Activated gamma-delta T cell treated with anti-CD3 and anti-CD28 coated beads, Interleukin-2, amount 50 U/mL, for 16 hours (primary cell): ENCODE measurements at regions not wholly inside any gene's neighbourhood (a gene's known extent, or its start where the extent isn't known, plus 50 kb on each side); places are given as distances from the start of the nearest gene placed in this dataset.
"Not testable (repeated sequence)": the region's sequence is repeated elsewhere in the genome, so short reads cannot be mapped to it uniquely, and the experiment has no call there.

ENCODE experiments used
- DNase-seq: peaks from one replicate; pipeline ENCODE4 v3.0.0-alpha.2; 2020; ENCODE audit warnings: low read depth

- DNase-seq: no peak
These were observed 112.2 kb upstream of the EGLN3 start for GRCh38 chr14:34063042-34063441.

- no peak for DNase-seq
These were observed 111.6 kb upstream of the EGLN3 start for GRCh38 chr14:34062353-34062973.

DNA sequence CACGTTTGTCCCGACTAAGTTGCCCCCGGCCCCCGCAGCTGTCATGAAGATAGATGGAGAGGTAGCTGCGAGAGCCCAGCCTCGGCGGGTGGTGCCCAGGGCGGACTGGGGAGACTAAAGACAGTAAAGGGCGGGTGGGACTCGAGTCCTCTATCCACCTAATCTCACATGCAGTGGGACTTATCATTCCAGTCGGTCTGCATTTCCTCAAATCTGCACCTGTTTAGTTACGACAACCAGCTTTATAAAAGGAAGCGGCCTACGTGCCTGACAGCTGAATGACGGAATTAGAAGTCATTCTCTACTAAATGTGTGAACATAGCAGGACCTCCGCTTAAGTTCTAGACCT lies 109.8 kb upstream of the EGLN3 start:
- no peak for DNase-seq

- peak; percentile 38 for DNase-seq
These were observed 109.2 kb upstream of the EGLN3 start for GRCh38 chr14:34059925-34060650.

DNA sequence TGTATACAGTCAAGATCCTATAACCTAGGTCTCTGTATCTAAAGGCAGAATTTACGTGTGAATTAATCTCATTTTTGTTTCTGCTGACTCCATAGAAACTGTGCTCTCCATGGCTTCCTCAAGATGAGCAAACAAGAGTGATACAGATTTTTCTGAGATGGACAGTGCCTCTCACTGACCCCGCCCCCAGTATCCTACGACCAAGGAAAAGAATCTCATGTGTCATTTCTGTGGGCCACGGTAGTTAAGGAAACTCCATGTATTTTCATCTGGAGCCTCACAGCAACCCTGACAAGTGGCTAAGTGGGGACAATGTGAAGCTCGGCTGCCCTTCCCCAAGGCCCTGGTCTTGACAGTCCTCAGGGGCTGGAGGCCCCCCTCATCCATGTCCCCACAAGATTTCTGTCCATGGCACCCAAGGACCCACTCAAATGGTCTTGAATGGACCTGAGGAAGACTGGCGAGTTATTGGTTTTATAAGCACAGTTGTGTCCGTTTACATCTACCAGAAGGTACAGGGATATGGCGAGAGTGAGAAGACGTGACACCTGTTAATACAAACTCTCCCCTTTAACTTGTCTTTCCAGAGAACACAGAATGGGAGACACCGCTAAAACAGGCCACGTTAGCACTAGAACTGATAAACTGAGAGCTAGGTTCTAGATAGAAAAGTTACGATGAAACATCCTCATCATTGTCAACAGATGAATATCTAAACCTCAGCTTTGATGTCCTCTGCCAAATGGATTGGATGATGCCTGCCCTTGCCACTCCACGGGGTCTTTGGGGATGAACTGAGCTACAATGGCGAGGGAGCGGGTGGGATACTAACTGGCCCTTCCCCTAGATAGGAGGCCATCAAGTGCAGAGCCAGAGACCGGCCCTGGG lies 108.4 kb upstream of the EGLN3 start:
- no peak for DNase-seq

DNA sequence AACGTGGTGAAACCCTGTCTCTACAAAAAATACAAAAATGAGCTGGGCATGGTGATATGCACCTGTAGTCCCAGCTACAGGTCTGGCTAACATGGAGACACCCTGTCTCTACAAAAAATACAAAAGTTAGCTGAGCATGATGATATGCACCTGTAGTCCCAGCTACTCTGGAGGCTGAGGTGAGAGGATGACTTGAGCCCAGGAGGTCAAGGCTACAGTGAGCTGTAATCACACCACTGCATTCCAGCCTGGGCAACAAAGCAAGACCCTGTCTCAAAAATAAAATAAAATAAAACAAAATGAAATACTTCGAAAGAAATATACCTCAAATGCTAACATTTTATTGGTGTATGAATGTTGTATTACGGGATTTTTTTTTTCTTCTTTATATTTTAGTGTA lies 107.6 kb upstream of the EGLN3 start:
- DNase-seq: no peak

- no peak for DNase-seq
These were observed 105.2 kb upstream of the EGLN3 start for GRCh38 chr14:34056046-34056445.

DNA sequence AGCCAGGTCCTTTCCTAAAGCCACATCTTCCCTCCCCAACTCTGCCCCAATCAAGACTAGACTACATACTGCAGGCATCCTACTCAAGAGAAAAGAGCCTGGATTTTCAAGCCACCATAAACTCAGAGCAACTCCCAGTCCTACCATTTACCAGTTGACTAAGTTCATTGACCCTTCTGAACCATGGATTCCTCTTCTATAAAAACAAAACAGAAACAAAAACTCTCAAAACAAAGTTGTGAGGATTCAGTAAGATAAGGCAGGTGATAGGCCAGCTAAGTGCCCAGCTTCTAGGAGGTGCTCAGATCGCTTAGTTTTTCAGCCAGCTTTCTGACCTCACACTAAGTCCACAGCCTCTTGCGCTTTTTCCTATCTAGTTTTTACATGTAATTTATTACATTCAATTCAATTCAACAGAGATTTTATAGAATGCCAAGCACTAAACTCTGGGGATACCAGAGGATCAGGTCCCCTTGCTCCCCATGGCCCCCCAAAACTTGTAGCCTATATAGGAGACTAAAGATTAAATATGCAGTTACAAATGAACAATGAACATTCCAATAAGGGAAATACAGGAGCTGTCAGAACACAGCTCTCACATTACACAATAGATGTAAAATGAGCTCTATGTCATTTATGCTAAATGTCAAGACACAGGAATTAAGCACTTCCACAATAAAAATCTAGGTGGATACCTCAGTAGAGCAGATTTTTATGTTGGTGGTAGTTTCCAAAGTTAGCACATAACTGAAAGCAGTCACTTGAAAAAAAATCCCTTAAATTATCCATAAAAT lies 104.5 kb upstream of the EGLN3 start:
- no peak for DNase-seq

DNA sequence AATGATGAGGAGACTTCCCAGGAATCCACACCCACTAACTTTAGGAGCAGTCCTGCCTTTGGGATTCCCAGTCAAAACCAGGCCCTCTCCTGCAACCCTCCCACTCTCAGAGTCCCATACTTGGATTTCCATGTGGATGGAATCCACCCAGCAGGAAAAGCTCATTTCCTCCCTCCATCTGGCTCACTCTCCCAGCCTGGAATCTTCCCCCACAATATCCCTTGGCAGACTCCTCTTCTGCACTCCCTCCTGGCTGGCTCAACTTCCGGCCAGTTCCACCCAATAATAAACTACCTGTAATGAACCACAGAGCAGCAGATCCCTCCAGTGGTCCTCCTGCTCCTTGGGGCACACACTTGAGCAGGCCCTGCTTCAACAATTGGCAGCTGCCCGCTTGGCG lies 102.8 kb upstream of the EGLN3 start:
- no peak for DNase-seq

DNA sequence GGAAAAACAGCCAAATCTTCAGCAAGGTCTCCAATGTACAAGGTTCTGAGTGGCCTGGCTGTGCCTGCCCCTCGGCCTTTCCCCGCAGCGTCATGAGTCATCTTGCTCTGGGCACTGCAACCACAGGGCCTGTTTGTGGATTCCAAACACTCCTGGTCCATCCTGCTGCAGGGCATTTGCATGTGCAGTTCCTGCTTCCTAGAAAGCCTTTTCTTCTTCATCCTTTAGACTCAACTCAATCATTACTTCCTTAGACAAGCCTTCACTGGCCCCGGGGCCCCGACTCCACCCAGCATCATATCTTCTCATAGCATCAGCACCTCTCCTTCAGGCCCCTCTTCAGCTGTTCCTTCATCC lies 101.8 kb upstream of the EGLN3 start:
- DNase-seq: no peak

- no peak for DNase-seq
These were observed 101.2 kb upstream of the EGLN3 start for GRCh38 chr14:34051966-34052657.

GRCh38 chr14:34050606-34051005 lies 99.7 kb upstream of the EGLN3 start:
- no peak for DNase-seq

- no peak for DNase-seq
These were observed 98.9 kb upstream of the EGLN3 start for GRCh38 chr14:34049790-34050189.

- DNase-seq: not testable (repeated sequence)
These were observed 98.3 kb upstream of the EGLN3 start for GRCh38 chr14:34049187-34049586.

GRCh38 chr14:34046799-34047520 lies 96.1 kb upstream of the EGLN3 start:
- no peak for DNase-seq

DNA sequence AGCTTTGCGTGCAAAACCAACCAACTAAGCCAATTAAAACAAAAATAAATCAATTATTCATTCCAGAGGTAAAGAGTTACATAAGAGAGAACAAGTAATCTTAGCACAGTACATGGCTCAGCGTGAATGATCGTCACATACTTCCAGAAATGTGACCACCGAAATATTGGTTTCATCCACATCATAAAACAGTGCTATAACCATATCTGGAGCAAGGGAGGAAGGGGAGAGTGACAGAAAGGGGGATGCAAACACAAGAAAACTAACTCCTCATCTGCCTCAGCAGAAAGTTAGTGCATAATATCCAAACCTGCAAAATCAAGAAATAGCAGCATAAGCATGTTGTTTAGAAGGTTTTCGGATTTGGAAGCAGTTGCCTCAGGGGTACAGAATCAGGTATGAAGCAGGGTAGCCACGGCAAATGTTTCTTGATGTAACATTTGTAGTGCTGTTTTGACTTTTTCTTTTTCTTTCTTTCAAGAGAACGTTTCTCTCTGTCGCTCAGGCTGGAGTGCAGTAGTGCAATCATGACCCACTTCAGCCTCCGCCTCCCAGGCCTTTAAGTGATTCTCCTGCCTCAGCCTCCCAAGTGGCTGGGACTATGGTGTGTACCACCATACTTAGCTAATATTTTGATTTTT lies 93.9 kb upstream of the EGLN3 start:
- no peak for DNase-seq

DNA sequence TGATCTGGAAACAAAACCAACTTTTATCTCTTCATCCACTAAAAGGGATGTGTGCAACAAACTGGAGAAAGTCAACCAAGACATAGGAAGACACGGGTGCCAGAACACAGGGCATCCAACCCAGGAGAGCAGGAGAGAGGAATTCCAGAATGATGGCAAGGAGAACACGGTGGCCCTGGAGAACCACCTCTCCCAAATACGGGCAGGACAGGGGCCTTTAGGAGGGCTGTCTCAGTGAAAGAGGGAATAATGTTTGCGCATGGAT lies 93.4 kb upstream of the EGLN3 start:
- no peak for DNase-seq

DNA sequence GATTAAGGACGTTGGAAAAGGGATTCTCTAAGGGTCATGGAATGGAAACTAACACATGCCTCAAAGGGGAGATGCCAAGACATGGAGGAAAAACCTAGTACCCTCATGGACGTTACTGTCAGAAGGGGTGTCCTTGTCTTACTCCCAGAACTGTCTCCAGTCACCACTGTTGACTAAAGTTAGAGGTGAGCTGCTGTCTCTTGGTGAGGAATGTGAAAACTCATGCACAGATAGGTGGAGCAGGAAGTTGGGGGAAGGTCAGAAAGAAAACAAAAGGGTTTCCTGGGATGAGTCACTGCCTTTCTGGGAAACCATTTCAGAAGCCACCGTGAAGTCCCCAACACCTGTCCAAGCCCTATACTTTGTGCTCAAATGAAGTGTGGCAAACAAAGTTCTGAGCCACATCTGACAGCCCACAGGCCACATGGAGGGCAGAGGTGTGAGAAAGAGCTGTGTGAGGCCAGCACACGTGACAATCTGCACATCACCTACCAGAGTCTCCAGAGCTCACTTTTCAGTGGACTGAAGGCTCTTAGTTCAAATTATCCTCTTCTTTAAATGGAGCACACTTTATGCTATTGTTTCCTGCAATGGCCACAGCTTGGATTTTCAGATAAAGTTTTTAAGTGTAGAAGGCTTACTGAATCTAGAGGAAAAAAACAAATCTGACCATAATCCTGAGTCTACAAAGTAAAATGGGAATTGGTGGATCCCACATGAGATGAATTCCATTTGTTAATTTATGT lies 92.9 kb upstream of the EGLN3 start:
- peak; percentile 56 for DNase-seq

DNA sequence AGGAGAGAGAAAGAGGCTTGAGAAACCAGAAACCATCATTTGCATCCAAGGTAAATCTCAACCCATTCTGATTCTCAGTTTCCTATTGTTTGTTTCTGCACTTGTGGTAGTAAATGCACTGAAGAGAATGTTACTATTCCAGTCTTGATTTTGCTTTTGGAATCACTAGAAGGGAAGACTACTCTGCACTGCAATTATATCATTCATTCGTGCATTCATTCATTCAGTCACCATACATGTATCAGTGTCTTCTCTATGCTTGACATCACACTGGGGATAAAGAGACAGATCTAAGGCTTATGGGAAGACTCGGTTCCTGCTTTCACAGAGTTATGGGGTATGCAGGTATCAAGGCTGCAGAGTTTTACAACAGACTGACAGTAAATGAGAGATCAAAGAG lies 90.3 kb upstream of the EGLN3 start:
- DNase-seq: no peak

GRCh38 chr14:34040766-34041165 lies 89.9 kb upstream of the EGLN3 start:
- no peak for DNase-seq
